HG03432 (cell line): ENCODE measurements at regions not wholly inside any gene's neighbourhood (a gene's known extent, or its start where the extent isn't known, plus 50 kb on each side); places are given as distances from the start of the nearest gene placed in this dataset.

Experiments
- ATAC-seq: cut with Tn5 transposase; IDR thresholded peaks from one replicate; pipeline ENCODE4 v1.9.1; 2021; ENCODE audit warnings: mild to moderate bottlenecking, moderate library complexity; ENCODE audit not compliant: unreplicated experiment

DNA sequence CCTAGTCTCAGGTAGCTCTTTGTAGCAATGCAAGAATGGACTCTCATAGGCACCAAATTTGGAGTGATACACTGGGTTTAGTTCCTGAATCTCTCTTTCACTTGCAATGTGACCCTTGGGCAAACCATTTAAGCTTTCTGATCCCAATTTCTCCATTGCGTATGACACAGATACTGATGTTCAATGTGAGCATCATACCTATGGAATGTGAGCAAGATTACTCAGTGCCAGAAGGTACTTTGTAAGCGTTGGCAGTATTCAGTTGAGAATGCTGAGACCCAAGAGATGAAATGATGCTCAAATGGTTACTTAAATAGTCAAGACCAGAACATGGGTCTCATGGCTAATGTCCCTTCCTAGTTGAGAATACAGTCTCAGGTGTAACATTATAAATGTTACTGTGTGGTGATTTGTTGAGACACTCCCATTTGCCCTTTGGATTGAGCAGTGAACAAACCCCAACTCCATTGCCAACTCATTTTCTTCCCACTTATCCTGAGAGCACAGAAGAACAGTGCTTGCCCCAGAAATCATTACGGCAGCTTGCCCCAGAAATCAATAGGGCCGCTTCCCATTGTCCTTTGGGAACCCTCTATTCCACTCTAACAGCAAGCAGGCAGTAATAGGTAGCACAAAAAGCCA is 134.1 kb downstream of the SOX9 start:
- ATAC-seq, result no peak

DNA sequence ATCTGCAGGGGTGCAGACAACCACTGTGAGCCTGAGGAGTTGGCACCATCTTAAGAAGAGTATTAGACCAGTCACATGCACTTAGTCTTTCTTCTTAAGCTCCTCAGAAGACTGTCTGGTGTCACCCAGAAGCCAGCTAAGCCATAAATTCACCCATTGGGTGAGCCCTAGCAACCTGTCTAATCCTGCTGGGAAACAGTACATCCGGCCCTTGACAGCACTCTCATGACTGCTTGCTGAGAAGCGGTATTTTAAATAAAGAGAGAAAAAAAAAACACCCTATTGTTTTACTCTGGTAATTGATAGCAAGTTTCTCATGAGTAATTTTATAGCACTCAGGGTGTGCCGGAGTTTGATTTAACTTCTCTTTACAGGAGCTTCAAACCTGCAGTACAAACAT is 134.7 kb downstream of the SOX9 start:
- ATAC-seq, result no peak

DNA sequence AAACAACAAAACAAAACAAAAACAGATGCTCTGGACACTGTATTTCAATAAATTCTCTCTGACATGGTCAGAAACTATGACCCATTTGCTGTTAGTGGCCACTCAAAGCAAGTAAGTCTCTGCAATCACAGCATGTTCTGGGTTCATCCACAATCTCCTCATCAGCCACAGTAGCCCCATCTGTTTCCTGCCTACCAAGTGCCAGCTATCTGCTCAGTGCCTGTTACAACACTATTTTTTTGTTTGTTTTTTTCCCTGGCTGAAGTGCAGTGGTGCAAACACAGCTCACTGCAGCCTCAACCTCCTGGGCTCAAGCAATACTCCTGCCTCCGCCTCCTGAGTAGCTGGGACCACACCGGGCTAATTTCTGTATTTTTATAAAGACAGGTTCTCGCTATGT is 137.9 kb downstream of the SOX9 start:
- no peak for ATAC-seq

- no peak for ATAC-seq
These were observed 139.1 kb downstream of the SOX9 start for GRCh38 chr17:72259922-72260321.

GRCh38 chr17:72262766-72263165 is 141.9 kb downstream of the SOX9 start:
- no peak for ATAC-seq

DNA sequence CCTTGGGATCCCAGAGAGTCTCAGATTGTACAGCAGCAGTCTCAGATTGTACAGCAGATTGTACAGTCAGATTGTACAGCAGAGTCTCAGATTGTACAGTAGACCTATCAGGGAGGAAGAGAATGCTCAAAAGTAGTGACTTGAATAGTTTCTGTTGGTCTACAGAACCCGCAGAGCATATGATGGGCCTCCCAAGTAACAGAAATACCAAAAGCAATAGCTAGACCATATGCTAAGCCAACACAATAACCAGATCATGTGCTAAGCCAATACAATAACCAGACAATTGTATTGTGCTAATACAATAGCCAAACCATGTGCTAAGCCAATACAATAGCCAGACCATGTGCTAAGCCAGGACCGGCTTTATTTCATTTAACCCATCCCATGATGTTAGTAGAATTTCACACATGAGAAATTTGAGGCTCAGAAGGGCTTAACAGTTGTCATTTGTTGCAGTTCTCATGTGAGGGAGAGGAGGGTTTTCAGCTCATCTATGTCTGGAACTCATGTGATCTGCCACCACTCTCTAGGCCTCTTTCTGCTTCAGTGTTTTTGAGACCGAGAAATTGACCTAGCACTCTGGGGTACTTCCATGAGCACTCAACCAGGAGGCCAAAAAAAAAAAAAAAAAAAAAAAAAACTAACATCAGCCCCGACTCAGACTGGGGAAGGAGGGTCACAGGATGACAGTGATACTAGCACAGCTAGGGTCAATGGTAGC is 144.0 kb downstream of the SOX9 start:
- peak; percentile 67 for ATAC-seq

DNA sequence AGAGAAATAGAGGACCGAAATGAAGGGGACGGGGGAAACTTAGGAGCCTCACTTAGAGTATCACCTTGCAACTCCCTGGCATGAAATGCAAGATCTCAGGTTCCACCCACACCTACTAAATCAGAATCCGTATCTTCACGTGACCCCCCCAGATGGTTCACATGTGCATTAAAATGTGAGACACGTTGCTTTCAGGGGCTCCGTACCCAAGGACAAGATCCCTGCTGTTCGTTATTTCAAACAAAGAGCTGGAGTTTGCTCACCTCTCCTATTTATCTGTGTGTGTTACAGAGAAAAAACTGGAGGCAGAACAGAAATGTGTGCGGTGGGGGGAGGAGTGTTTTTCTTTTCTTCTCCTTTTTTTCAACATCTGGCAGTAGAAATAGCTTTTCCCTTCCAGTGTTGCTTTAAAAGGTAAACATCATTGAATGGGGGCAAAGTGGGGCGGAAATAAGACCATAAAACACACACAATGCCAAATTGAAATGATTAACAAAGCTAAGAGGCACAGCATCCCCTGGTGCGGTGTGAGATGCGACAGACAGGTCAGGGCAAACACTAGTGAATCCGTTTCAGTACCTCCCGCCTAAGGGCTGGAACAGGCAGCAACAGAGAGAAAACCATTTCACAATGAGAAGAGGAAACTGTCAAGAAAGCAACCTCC is 145.4 kb downstream of the SOX9 start:
- no peak for ATAC-seq

DNA sequence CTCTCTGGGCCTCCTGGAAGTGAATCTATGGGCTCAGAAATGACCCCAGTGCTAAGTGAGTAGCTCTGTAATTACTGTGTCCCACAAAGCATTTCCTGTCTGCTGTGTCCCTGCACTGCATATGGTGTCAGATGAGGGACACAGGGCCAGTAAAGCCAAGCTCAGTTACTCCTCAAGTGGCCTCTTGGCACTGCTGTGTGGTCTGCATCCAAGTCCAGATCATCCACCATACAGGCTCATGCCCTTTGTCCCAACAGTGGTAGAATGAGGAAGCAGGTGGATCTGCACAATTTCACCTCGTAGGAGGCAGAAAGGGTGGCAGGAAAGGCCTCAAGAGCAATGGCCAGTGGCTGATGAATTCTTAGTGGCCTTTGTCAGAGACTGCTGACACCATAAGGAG is 146.8 kb downstream of the SOX9 start:
- no peak for ATAC-seq

- no peak for ATAC-seq
These were observed 147.6 kb downstream of the SOX9 start for GRCh38 chr17:72268431-72268830.

- no peak for ATAC-seq
These were observed 149.6 kb downstream of the SOX9 start for GRCh38 chr17:72270273-72270924.

DNA sequence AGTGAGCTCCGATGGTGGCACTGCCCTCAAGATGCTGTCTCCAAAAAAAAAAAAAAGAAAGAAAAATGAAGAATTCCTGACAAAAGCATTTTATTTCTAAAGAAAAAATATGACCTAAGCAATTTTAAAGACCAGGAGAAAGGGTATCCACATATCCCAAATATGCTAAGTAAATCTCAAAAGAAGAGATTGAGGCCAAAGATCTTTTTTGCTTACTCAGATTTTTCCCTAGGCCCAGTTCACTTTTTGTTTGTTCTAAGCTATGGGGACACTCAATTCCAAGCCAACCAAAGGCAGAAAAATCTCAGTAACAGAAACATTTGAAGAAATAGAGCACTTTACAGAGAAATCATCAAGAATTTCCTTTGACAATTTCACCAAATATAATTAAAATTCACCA is 150.8 kb downstream of the SOX9 start:
- ATAC-seq, result no peak

DNA sequence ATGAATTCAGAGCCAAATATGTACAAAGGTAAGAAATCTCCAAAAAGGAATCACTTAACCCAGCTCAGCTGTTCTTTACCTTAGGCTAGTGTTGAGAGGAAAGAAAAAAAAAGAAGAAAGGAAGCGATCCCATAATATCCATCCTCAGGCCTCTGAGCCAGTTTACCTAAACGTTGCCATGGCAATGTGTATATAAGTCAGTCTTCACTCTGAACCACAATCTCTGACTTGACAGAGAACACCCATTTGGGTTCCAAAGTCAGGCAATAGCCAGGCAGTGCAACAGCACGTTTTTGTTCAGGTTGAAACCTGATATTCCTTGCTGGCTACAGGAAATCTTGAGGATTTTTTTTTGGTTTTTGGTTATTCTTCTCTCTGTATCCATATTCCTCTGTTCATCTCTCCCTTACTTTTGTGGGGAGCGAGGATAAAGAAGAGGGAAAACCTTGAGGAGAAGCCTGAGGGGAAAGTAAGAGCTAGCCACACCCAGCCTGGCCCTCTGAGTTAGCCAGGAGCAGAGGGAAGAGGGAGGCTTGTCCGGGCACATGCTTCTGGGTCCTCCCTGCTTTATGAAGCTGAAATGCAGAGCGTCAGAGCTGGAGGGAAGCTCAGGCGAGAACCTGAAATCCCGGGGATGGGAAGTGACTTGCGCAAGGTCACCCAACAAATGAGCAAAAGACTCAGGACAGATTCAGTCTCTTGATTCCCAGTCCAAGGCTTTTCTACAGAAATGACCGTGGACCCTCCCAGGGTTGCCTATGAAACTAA is 152.7 kb downstream of the SOX9 start:
- ATAC-seq, result no peak

DNA sequence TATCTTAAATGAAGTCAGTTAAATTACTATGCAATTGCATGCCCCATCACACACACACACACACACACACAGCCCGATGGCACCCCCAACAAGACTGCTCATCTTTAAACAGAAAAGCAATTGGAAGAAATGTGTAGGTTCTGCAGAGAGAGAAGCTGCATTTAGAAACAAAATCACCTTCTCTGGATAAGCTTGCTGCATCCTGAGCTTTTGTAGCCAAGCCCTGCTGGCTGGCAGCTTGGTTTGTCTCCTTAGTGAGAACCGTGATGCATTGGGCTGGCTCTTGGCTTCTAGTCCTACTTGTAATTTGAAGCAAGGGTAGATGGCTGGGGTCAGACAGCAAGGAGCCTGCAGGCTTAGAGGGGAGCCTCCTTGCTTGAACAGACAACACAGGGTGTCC is 153.8 kb downstream of the SOX9 start:
- no peak for ATAC-seq

DNA sequence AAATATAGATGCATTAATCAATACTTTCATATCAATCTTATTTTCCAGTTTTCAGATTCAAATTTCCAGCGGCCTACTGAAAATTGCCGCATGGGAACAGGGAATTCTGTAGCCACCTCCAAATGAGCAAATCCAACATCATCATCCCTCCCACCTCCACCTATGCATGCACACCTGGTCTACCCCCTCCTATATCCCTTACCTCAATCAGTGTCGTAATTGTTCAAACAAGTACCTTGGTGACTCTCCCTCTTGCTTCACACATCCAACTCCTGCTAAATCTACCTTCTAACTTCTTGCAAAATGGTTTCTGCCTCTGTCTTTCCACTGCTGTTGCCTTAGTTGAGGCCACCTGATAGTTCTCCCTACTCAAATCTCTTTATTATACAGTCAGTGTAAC is 160.1 kb downstream of the SOX9 start:
- no peak for ATAC-seq

DNA sequence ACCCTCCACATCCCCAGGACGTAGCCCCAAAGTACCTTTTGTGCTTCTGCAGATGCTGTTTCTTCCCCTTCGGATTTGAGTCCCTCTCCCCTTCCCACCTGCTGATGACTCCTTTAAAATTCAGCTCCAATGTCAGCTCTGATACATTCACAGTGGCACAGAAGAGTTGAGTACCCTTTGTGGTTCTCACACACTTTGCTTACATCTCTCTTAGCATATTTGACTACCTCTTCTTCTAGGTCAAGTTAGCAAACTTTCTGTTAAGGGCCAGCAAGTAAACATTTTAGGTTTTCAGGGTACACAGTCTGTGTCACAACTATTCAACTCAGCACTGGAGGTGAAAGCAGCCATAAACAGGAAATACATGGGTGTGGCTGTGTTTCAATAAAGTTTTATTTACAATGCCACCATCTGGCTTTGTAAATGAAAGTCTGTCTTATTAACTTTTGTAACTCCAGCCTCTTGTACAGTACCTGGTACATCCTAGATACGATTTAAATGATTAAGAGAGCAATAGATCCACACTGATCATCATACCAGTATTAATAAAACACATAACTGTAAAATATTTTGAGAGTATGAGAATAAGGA is 161.7 kb downstream of the SOX9 start:
- ATAC-seq, result no peak

DNA sequence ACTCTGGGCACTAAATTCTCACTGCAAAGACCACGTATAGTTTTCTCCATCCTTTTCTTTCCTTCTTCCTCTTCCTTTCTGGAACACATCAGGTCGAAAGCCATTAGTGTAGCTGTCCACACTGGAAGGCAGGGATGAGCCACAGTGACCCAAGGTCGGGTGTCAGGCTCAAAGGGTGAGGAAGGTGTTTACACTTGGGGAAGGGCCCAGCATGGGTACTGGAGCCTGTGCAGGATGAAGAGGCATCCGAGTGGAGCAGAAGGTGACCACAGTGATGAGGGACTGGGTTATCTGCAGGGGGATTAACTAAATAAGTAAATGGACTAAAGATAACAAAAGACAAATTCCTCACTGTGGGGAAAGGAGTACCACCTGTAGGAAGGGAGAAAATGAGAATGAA is 164.0 kb downstream of the SOX9 start:
- ATAC-seq, result no peak

GRCh38 chr17:72287586-72287985 is 166.8 kb downstream of the SOX9 start:
- no peak for ATAC-seq

- ATAC-seq, result no peak
These were observed 173.7 kb downstream of the SOX9 start for GRCh38 chr17:72294487-72294893.

DNA sequence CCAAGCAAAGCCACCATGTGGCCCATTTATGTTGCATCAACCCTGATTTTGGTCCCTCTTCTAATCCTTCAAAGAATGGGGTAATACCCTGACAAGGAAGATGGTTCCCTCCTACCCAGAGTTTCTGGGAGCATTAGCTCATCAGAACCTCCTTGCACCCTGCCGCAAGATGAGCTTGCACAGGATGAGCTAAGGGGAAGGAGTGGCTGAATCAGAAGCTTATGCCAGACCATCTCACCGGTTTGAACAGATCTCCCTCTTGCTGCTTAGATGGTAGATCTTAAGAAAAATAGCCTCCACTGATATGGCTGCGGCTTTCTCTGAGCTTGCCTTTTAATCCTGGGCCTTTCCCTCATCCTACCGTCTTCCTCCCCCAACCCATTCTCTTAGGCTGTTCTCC is 175.1 kb downstream of the SOX9 start:
- no peak for ATAC-seq

GRCh38 chr17:72296456-72296855 is 175.6 kb downstream of the SOX9 start:
- ATAC-seq, result no peak
